ENCODE measurements at regions not wholly inside any gene's neighbourhood (a gene's known extent, or its start where the extent isn't known, plus 50 kb on each side); places are given as distances from the start of the nearest gene placed in this dataset.

GRCh38 chr11:71112990-71113389 is 139.4 kb downstream of the SHANK2 start:
- TF ChIP-seq POLR2AphosphoS5 (IDR thresholded peaks at IDR 0.05) (no peak), CTCF (IDR thresholded peaks at IDR 0.05) (no peak), POLR2A (IDR thresholded peaks at IDR 0.05) (no peak)

Measured in sigmoid colon (tissue), 4 donors.